ENCODE measurements at regions not wholly inside any gene's neighbourhood (a gene's known extent, or its start where the extent isn't known, plus 50 kb on each side); places are given as distances from the start of the nearest gene placed in this dataset.

- TF ChIP-seq GATA2 (IDR thresholded peaks at IDR 0.05; ENCODE audit: low read depth, low read length), result no peak
- TF ChIP-seq GATA3 (IDR thresholded peaks at IDR 0.05; ENCODE audit: low read depth, low read length), result no peak
Observed at GRCh38 chr15:70437089-70437488, 326.3 kb downstream of the UACA start.
